Ascending aorta (tissue), 2 donors: ENCODE measurements at regions not wholly inside any gene's neighbourhood (a gene's known extent, or its start where the extent isn't known, plus 50 kb on each side); places are given as distances from the start of the nearest gene placed in this dataset.

Experiments
- DNase-seq, 2 donors: peaks; one replicate each; pipeline ENCODE4 v3.0.0-alpha.2; 2019; ENCODE audit warnings: low spot score in 2 of 2
- H3K27ac ChIP-seq, 2 donors: fragments of 200-600 bp; sonication (generic); one replicate each; pipeline ENCODE4 v1.5.1; 2016 to 2017; ENCODE audit warnings: mild to moderate bottlenecking in 1 of 2
- H3K27me3 ChIP-seq: fragments of 200-600 bp; sonication (generic); one replicate; pipeline ENCODE4 v1.5.1; 2017
- H3K36me3 ChIP-seq, 2 donors: fragments of 200-600 bp; sonication (generic); one replicate each; pipeline ENCODE4 v1.5.1; 2016
- H3K4me1 ChIP-seq, 2 donors: fragments of 200-600 bp; sonication (generic); one replicate each; pipeline ENCODE4 v1.5.1; 2016 to 2017; ENCODE audit warnings: mild to moderate bottlenecking in 1 of 2
- H3K4me3 ChIP-seq, 2 donors: fragments of 200-600 bp; sonication (generic); one replicate each; pipeline ENCODE4 v1.5.1; 2016 to 2017; ENCODE audit warnings: mild to moderate bottlenecking in 1 of 2
- H3K9me3 ChIP-seq, 2 donors: fragments of 200-600 bp; sonication (generic); one replicate each; pipeline ENCODE4 v1.5.1; 2016
- intact Hi-C: fragments of 100-400 bp; cut with DNase I; formaldehyde crosslinking; loops from one replicate; pipeline ENCODE4 v1.15.1; 2023
- TF ChIP-seq, protein P1 (sequence below), 3 experiments: fragments of 200-600 bp in 2 of 3; fragments of 450-650 bp in 1 of 3; sonication (generic) in 2 of 3; IDR thresholded peaks; one replicate each; pipeline ENCODE4 v1.5.1; 2016 to 2019; ENCODE audit warnings: antibody characterized with exemption in 3 of 3, mild to moderate bottlenecking in 1 of 3, moderate library complexity in 1 of 3

DNA sequence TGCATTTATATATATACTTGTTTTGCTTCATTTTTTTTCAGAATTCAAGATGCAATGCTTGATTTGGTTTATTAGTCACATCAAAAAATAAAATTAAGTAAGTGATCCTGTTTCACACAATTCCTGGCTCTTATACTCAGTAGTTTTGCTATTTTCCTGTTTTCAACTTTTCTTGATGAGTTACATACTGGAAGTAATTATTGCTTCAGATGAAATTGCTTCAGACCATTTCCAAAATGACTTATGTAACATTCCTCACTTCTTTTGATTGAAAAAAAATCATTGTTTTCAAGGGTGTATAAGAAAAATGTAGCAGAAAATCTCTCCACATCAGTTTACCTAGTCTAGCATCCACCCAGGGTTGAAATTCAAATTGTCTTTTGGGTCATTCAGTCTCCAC, 65.0 kb downstream of the RGS2 start:
- H3K36me3 ChIP-seq = no peaks in the 10 kb centered on the region
- no peaks in the 10 kb centered on the region for H3K9me3 ChIP-seq
- H3K27ac ChIP-seq = no peak overlapping the region
- intact Hi-C loops = no loop called here
- peaks cover 7 to 16% of the 10 kb centered on the region in 2 donors for H3K4me1 ChIP-seq
- no peaks in the 10 kb centered on the region for H3K27me3 ChIP-seq
- TF ChIP-seq, protein P1, sequence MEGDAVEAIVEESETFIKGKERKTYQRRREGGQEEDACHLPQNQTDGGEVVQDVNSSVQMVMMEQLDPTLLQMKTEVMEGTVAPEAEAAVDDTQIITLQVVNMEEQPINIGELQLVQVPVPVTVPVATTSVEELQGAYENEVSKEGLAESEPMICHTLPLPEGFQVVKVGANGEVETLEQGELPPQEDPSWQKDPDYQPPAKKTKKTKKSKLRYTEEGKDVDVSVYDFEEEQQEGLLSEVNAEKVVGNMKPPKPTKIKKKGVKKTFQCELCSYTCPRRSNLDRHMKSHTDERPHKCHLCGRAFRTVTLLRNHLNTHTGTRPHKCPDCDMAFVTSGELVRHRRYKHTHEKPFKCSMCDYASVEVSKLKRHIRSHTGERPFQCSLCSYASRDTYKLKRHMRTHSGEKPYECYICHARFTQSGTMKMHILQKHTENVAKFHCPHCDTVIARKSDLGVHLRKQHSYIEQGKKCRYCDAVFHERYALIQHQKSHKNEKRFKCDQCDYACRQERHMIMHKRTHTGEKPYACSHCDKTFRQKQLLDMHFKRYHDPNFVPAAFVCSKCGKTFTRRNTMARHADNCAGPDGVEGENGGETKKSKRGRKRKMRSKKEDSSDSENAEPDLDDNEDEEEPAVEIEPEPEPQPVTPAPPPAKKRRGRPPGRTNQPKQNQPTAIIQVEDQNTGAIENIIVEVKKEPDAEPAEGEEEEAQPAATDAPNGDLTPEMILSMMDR (IDR thresholded peaks at IDR 0.05) = no peak
- DNase-seq = no peak
- no peak overlapping the region for H3K4me3 ChIP-seq

DNA sequence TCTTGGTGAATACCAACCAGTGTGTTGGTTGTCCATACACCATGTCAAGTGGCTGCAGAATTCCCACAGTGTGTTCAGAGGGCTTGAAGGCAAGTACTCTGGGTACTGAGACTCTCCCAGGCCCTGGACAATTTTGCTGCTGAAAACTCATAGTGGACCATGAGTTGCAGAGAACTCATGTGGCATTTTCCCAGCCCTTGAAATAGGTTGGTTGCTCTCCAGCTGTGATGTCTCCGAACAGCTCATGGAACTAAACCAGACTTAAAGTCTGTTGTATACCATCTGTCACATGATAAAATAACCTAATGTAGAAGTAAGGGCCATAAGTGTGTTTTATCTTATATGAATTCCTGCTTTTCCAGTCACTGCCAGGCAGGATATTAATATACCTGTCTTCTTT, 67.8 kb downstream of the RGS2 start:
- peaks cover 7 to 19% of the 10 kb centered on the region in 2 donors for H3K4me1 ChIP-seq
- TF ChIP-seq, protein P1 (IDR thresholded peaks at IDR 0.05) = no peak
- no peaks in the 10 kb centered on the region for H3K36me3 ChIP-seq
- no peak for DNase-seq
- intact Hi-C loops = no loop called here
- H3K27ac ChIP-seq = no peak overlapping the region
- no peaks in the 10 kb centered on the region for H3K9me3 ChIP-seq
- no peak overlapping the region for H3K4me3 ChIP-seq
- no peaks in the 10 kb centered on the region for H3K27me3 ChIP-seq

DNA sequence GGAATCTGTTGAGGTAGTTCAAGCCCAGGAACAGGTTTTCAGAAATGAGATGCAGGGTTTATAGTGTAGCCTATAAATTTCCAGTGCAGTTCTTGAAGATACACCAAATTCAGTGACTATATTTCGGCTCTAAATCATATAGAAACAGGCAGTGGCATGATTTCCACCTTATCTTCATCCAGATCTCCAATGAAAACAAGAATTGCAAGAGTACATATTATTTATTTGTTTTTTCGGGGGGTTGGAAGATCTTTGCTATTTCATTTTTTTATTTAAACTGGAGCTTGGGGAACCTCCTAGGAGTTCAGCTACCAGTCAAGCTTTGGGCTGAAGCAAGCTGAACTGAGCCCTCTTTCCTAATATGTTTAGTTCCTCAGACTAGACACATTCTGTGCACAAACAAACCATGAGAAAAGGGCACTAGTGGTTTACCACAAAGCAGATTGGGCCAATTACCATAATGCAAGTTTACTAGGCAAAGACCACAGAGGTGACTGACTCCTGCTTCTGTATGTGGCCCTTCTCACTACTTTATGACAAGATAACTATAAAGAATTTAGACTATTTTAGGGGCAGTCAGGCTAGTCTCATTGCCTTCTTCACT, 68.5 kb downstream of the RGS2 start:
- TF ChIP-seq, protein P1 (IDR thresholded peaks at IDR 0.05) = no peak
- Histone ChIP-seq H3K4me3 (no peak overlapping the region), H3K36me3 (no peaks in the 10 kb centered on the region), H3K27ac (no peak overlapping the region), H3K4me1 (peaks cover 7 to 19% of the 10 kb centered on the region in 2 donors), H3K9me3 (no peaks in the 10 kb centered on the region), H3K27me3 (no peaks in the 10 kb centered on the region)
- DNase-seq = no peak
- intact Hi-C loops = no loop called here

DNA sequence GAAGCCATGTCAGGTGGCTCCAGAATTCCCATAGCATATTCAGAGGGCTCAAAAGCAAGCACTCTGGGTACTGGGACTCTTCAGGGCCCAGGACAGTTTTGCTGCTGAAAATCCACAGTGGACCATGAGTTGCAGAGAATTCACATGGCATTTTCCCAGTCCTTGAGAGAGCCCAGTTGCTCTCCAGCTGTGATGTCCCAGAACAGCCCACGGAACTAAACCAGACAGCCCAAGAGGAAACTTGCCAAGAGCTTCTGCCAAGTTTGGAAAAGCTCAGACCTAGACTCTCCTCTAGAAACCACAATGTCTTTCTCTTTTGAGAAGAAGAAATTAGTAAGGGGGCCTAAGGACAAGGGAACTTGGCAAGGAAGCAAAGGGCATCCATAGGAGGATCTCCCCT, 69.4 kb downstream of the RGS2 start:
- no peaks in the 10 kb centered on the region for H3K9me3 ChIP-seq
- no peak overlapping the region for H3K4me3 ChIP-seq
- H3K27me3 ChIP-seq = no peaks in the 10 kb centered on the region
- intact Hi-C loops = no loop called here
- peaks cover 7 to 19% of the 10 kb centered on the region in 2 donors for H3K4me1 ChIP-seq
- no peaks in the 10 kb centered on the region for H3K36me3 ChIP-seq
- TF ChIP-seq, protein P1 (IDR thresholded peaks at IDR 0.05) = no peak
- DNase-seq = no peak
- peak overlapping the region in 1 of 2 donors; percentile 46 for H3K27ac ChIP-seq

DNA sequence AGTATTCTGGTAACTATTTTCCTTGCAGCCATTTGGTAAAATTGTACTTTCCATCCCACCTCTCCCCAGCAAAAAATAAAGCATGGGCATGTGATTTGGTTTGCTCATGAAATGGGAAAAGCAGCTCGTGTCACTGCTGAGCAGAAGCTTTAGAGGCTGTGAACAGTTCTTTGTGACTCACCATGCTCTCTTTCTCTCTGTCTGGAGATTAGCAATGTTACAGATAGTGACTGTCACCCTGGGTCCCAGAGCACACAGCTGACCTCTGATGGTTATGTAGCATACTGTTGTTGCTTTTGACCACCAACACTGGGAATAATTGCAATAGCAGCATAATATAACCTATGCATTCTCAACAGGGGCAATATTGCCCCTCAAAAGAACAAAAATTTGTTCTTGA, 70.6 kb downstream of the RGS2 start:
- Histone ChIP-seq H3K27ac (peak overlapping the region in 1 of 2 donors; percentile 46), H3K27me3 (no peaks in the 10 kb centered on the region), H3K4me1 (peaks cover 7 to 19% of the 10 kb centered on the region in 2 donors), H3K36me3 (no peaks in the 10 kb centered on the region), H3K4me3 (no peak overlapping the region), H3K9me3 (no peaks in the 10 kb centered on the region)
- DNase-seq = no peak
- intact Hi-C loops = no loop called here
- TF ChIP-seq, protein P1 (IDR thresholded peaks at IDR 0.05) = no peak

DNA sequence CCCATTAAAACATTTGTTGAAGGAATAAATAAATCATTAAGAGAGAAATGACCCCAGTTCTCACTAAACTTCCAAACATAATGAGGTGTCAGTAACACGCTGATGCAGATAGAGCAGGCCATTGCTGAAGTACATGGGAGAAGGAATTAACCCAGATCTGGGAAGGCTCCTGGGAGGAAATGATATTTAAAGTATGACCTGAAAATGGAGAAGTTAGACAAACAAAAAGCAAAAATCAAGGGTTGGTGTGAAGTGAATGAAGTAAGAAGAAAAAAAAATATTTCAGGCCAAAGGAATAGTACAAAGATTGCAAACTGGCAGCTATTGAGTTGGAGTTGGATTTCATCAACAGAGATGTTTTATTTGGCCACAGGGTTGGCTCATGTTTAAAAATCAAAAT, 71.4 kb downstream of the RGS2 start:
- H3K27me3 ChIP-seq = no peaks in the 10 kb centered on the region
- TF ChIP-seq, protein P1 (IDR thresholded peaks at IDR 0.05) = no peak
- no peaks in the 10 kb centered on the region for H3K36me3 ChIP-seq
- peaks cover 7 to 19% of the 10 kb centered on the region in 2 donors for H3K4me1 ChIP-seq
- DNase-seq = no peak
- peak overlapping the region; percentile 34 to 46 for H3K27ac ChIP-seq
- no peak overlapping the region for H3K4me3 ChIP-seq
- no peaks in the 10 kb centered on the region for H3K9me3 ChIP-seq
- intact Hi-C loops = no loop called here
